ENCODE measurements at regions not wholly inside any gene's neighbourhood (a gene's known extent, or its start where the extent isn't known, plus 50 kb on each side); places are given as distances from the start of the nearest gene placed in this dataset.

DNA sequence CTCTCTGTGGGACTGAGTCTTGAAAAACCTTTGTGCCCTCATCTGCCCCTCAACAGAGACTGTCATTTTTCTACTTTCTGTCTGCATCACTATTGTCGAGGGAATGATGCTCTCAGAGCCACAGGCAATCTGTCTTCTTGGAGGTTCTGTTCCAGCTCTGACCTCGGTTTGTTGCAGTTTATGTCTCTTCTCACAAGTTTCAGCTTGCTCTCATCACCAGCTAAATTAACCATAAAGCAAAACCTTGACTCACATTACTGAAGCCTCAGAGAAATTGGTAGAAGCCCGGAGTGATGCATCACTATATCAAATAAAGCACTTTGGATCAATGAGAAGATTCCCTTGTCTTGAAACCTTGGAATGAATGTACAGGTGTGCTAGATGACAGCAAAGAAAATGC lies 60.6 kb upstream of the BLID start:
- TF ChIP-seq POLR2A (IDR thresholded peaks at IDR 0.05) = no peak
- TF ChIP-seq, protein P1, sequence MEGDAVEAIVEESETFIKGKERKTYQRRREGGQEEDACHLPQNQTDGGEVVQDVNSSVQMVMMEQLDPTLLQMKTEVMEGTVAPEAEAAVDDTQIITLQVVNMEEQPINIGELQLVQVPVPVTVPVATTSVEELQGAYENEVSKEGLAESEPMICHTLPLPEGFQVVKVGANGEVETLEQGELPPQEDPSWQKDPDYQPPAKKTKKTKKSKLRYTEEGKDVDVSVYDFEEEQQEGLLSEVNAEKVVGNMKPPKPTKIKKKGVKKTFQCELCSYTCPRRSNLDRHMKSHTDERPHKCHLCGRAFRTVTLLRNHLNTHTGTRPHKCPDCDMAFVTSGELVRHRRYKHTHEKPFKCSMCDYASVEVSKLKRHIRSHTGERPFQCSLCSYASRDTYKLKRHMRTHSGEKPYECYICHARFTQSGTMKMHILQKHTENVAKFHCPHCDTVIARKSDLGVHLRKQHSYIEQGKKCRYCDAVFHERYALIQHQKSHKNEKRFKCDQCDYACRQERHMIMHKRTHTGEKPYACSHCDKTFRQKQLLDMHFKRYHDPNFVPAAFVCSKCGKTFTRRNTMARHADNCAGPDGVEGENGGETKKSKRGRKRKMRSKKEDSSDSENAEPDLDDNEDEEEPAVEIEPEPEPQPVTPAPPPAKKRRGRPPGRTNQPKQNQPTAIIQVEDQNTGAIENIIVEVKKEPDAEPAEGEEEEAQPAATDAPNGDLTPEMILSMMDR (IDR thresholded peaks at IDR 0.05) = no peak
- Histone ChIP-seq H3K9me3 (no peaks in the 10 kb centered on the region), H3K27me3 (no peaks in the 10 kb centered on the region), H3K4me1 (peaks cover 32% of the 10 kb centered on the region), H3K36me3 (ENCODE audit: low read depth, missing control alignments) (no peaks in the 10 kb centered on the region), H3K27ac (peak overlapping the region in 1 of 2 donors; percentile 63), H3K4me3 (no peak overlapping the region)
- intact Hi-C loops (cut with DNase I; ENCODE audit: low total_unique reads) = no loop called here
- WGBS, 2 donors = 65 to 75% methylated on average over 3 of the region's 3 CpGs
- no peak for DNase-seq

DNA sequence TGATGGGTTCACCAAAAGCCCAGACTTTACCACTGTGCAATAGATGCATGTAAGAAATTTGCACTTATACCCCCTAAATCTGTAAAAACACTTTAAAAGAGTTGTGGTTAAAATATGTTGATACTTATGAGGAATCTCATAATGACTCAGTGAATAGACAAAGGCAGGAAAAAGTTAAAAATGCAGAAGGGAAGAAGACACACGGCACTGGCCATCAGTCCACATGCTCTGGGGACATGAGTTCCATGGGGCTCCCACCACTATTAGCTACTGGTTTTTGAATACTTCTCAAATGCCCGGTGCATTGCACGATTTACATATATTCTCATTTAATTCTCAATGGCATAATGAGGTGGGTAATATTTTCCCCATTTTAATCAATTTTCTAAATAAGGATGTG lies 59.3 kb upstream of the BLID start:
- no peak for DNase-seq
- H3K9me3 ChIP-seq = no peaks in the 10 kb centered on the region
- peaks cover 22% of the 10 kb centered on the region for H3K4me1 ChIP-seq
- H3K36me3 ChIP-seq (ENCODE audit: low read depth, missing control alignments) = no peaks in the 10 kb centered on the region
- TF ChIP-seq, protein P1 (IDR thresholded peaks at IDR 0.05) = no peak
- no peak for TF ChIP-seq POLR2A (IDR thresholded peaks at IDR 0.05)
- no peak overlapping the region for H3K4me3 ChIP-seq
- intact Hi-C loops (cut with DNase I; ENCODE audit: low total_unique reads) = no loop called here
- H3K27me3 ChIP-seq = no peaks in the 10 kb centered on the region
- 90 to 92% methylated on average over 3 of the region's 3 CpGs for WGBS, 2 donors
- no peak overlapping the region for H3K27ac ChIP-seq

DNA sequence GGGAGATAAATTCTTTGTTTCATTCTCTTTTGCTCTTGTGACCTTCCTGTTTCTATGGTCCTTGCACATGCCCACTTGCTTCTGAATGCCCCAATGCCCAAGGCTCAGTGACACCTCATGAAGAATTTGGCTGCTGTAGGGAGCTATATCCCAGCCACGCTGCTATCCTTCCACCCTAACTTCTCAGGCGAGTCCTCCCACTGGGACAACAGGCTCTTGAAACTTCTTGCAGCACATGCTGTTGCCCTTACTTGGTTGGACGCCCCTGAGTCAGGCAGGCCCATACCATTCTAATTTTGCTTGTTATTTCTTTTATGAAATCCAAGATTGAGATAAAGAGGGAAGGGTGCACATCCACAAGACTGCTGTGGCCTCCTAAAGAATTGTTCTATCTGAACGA lies 57.6 kb upstream of the BLID start:
- no peaks in the 10 kb centered on the region for H3K27me3 ChIP-seq
- peaks cover 6% of the 10 kb centered on the region for H3K4me1 ChIP-seq
- no peak overlapping the region for H3K27ac ChIP-seq
- H3K9me3 ChIP-seq = no peaks in the 10 kb centered on the region
- no peak for DNase-seq
- whole genome bisulfite sequencing, 2 donors = 74 to 75% methylated on average over 4 of the region's 4 CpGs
- H3K4me3 ChIP-seq = no peak overlapping the region
- no peaks in the 10 kb centered on the region for H3K36me3 ChIP-seq (ENCODE audit: low read depth, missing control alignments)
- intact Hi-C loops (cut with DNase I; ENCODE audit: low total_unique reads) = no loop called here
- TF ChIP-seq, protein P1 (IDR thresholded peaks at IDR 0.05) = no peak
- no peak for TF ChIP-seq POLR2A (IDR thresholded peaks at IDR 0.05)

DNA sequence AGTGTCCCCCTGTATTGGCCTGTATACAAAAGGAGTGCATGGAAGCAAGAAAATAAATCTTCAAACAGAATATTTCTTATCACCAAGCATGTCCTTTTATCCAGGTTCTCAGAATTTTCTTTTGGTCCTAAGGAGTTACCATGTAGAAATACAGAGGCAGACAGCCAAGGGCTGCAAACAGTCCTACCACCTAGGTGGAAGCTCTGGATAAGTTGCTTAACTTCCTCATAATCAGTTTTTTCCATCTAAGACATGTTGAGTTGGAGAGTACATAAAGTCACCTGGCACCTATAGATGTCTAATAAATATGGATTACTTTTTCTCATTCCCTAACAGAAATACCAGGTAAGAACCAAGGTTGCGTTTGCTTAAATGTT lies 57.0 kb upstream of the BLID start:
- DNase-seq = no peak
- Histone ChIP-seq H3K4me3 (no peak overlapping the region), H3K9me3 (no peaks in the 10 kb centered on the region), H3K27me3 (no peaks in the 10 kb centered on the region), H3K4me1 (peaks cover 5% of the 10 kb centered on the region), H3K27ac (no peak overlapping the region), H3K36me3 (ENCODE audit: low read depth, missing control alignments) (no peaks in the 10 kb centered on the region)
- WGBS, 2 donors = 83 to 96% methylated on average over 1 of the region's 1 CpG
- TF ChIP-seq, protein P1 (IDR thresholded peaks at IDR 0.05) = no peak
- TF ChIP-seq POLR2A (IDR thresholded peaks at IDR 0.05) = no peak
- intact Hi-C loops (cut with DNase I; ENCODE audit: low total_unique reads) = no loop called here

DNA sequence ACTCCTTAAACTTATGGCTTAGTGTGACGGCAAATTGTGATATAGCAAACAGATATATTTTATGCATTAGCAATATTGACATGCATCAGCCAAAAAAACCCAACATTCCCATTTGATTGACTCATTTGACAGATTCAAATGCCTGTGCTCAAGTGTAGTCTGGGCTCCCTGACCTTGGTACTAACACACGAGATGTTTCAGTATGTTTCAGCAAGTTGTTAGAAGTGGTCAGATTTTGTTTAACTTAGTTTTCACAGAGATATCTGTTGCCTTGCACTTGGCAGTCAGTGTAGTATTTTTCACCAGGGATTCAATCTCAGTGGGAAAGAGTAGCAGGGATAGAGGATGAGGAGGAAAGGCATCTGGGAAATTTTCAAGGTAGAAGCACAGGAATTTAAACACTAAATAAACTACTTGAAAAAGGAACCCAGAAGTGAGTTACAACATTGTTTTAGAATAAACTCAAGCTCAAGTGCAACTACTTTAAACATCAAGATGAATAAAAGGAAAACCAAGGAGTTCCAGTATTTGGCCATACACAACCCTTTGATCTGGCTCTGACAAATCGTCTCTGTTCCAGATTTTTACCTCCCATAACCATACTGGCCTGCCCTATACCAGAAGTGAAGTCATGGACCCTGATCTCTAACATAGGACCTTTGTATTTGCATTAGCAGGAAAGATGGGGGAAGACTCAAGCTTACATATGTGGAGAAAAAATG lies 56.5 kb upstream of the BLID start:
- DNase-seq = no peak
- no peak overlapping the region for H3K4me3 ChIP-seq
- peaks cover 5% of the 10 kb centered on the region for H3K4me1 ChIP-seq
- WGBS, 2 donors = 75 to 79% methylated on average over 3 of the region's 3 CpGs
- H3K27me3 ChIP-seq = no peaks in the 10 kb centered on the region
- H3K9me3 ChIP-seq = no peaks in the 10 kb centered on the region
- H3K36me3 ChIP-seq (ENCODE audit: low read depth, missing control alignments) = no peaks in the 10 kb centered on the region
- intact Hi-C loops (cut with DNase I; ENCODE audit: low total_unique reads) = no loop called here
- TF ChIP-seq, protein P1 (IDR thresholded peaks at IDR 0.05) = no peak
- no peak for TF ChIP-seq POLR2A (IDR thresholded peaks at IDR 0.05)
- no peak overlapping the region for H3K27ac ChIP-seq

Data from testis (tissue), 2 donors.